ENCODE measurements at regions not wholly inside any gene's neighbourhood (a gene's known extent, or its start where the extent isn't known, plus 50 kb on each side); places are given as distances from the start of the nearest gene placed in this dataset.
"Not testable (repeated sequence)": the region's sequence is repeated elsewhere in the genome, so short reads cannot be mapped to it uniquely, and the experiment has no call there.

DNA sequence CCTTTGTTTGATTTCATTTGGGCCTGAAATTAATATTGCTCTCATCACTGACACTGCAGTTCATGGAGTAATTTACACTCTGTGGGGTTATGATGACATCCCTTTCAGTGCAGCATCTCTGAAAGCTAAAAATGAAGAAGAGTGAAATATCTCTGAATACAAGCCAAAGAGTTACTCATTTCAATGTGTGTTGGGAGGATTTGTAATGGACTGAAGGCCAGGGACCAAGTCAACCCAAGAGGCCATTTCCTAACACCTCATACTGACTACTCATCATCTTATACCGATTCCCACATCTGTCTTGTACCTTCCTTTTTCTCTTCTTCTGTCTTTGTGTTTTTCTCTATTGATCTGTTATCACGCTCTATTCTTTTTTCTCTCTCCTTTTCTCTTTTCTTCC is 374.4 kb upstream of the FRG1 start:
- DNase-seq: not testable (repeated sequence)

DNA sequence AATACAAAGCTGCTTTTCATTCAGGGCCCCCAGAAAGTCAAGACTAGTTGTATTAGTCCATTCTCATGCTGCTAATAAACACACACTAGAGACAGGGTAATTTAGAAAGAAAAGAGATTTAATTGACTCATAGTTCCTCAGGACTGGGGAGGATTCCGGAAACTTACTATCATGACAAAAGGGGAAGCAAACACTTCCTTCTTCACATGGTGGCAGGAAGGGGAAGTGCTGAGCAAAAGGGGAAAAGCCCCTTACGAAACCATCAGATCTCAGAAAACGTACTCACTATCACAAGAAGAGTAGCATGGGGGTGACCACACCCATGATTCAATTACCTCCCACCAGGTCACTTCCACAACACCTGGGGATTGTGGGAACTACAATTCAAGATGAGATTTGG is 373.8 kb upstream of the FRG1 start:
- not testable (repeated sequence) for DNase-seq

DNA sequence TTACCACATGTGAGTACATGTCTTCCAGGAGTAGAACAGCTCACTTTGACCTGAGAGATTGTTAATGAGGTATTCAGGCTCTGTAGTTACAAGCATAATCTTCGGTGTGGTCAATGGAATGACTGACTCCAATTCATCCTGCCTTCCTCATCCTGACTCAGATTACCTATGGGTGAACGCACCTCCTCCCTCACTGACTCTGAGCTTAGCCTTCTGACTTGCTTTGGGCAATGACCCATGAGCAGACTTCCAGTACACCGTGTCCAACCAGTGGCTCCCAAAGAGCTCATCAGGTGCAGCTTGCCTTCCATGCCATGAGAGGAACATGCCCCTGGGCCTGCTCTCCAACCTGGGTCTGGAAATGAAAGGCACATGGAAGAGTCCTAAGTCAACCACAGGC is 361.0 kb upstream of the FRG1 start:
- DNase-seq: not testable (repeated sequence)

DNA sequence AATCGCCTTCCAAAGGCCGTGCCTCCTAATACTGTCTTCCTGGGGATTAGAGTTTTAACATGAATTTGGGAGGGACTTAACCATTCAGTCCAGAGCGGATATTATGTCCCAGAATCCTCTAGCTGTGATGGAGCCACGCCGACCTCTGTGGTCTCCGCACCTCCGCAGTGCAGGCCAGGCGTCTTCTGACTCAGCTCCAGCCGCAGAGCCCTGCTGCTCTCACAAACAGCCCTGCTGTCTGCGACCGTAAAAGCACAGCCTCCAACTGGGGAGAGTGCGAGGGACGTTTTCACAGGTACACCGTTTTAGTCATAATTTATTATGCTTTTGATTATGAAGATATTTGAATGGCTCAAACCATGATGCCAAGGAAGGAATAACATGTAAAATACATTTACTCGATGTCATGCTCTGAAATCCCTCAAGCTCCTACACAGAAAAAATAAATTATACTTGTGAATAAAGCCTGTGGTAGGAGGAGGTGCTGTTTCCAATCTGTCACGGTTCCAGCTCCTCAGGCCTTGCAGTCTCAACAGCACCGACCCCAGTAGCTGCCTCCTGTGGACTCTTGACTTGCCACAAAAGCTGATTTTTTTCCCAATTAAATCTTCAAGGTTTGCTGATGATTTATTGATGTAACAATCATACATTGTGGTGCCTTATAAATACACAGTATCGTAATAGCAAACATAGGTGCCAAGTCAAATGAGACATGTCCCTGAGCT is 353.6 kb upstream of the FRG1 start:
- not testable (repeated sequence) for DNase-seq

DNA sequence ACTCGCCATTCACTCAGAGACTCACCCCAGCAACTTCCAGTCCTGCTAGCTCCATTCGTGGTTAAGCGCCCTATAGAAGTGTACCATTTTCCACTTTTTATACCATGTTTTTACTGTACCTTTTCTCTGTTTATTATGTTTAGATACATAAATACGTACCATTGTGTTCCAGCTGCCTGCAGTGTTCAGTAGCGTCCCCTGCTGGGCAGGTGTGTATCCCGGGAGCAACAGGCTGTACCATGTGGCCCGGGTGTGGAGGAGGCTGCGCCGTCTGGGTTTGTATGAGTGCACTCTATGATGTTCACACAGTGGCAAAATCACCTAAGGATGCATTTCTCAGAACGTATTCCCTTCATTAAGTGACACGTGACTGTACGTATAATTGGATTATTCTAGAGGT is 351.5 kb upstream of the FRG1 start:
- not testable (repeated sequence) for DNase-seq

DNA sequence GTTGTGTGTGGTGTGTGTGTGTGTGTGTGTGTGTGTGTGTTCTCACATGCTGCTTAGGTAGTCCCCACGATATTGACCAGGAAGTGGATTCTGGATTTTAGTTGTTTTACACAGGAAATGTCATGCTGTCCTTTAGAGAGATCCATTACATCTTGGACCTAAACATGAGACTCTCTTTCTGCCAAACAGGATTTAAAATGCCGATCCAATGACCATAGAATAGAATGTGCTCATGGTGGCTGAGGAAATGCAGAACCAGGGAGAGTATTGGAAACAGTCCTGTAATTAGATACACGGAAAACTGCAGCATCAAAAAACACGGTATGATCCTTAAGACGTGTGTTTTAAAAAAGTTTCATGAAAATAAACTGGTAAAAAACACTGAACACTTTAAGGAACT is 347.8 kb upstream of the FRG1 start:
- no peak for DNase-seq

DNA sequence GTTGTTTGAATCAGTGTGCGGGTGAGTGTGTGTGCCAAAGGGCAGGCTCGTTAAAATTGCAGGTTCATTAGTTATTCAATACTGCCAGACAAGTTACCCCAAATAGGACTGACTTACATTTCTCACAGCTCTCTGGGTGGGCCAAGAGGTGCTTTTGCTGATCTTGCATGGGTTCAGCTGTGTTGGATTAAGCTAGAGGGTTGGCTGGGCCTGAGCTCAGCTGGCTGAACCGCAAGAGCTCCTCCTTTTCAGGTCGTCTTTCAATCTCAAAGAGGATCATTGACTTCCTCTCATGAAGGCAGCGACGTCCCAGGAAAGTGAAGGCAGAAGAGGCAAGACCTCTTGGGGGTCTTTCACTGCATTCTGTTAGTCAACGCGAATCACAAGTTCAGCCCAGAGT is 343.3 kb upstream of the FRG1 start:
- DNase-seq: no peak

DNA sequence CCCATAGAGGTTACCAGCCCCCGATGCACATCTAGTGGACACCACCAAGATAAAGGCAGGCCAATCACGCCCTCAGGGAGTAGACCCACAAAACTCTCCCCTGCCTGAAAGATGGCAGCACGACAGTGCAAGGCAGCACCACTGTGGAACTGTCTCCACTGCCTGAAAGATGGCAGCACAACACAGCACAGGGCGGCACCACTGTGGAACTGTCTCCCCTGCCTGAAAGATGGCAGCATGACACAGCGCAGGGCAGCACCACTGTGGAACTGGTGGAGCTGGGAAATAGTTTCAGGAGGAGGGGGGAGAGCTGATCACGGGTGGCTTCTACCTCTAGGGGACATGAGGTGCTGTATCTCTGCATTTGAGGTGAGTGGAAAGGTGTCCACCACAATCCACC is 340.4 kb upstream of the FRG1 start:
- DNase-seq: no peak

DNA sequence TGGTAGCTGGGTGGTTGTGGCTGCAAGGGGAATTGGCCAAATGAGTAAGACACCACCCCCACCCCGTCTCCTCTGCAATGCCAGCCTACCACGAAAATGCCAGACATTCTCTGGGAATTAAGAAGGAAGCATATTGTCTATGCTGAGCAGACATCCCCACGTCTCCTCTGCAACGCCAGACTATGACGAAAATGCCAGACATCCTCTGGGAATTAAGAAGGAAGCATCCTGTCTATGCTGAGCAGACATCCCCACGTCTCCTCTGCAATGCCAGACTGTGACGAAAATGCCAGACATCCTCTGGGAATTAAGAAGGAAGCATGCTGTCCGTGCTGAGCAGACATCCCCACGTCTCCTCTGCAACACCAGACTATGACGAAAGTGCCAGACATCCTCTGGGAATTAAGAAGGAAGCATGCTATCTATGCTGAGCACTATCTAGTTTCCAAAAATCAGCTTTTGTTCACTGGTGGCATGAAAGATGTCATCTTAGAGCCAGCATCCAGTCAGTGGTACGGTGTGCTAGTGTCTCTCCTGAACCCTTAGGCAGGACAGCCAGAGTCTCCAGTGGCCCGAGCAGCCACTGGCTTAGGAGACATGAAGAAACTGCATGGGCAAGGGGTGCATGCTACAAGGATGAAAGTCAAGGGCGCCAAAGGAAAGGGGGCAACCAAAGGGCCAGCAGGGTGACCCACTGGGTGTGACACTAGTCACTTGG is 339.8 kb upstream of the FRG1 start:
- no peak for DNase-seq

DNA sequence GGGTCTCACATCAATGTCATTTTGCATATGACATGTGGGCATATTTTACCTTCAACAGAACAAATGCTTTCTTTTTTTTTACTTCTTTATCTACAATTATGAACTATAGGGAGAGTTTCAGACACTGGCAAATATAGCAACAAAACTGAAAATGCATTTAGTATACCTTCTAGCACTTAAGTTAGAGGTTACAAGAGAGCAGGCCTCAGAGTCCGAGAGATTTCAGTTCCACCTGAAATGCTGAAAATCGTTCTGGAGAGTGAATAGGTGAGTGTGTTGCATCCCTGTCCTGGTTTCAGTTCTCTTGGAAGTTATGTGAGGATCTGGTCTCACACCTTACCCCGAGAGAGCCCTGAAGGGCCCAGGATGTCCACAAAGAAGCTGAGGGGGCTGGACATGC is 337.8 kb upstream of the FRG1 start:
- not testable (repeated sequence) for DNase-seq

DNA sequence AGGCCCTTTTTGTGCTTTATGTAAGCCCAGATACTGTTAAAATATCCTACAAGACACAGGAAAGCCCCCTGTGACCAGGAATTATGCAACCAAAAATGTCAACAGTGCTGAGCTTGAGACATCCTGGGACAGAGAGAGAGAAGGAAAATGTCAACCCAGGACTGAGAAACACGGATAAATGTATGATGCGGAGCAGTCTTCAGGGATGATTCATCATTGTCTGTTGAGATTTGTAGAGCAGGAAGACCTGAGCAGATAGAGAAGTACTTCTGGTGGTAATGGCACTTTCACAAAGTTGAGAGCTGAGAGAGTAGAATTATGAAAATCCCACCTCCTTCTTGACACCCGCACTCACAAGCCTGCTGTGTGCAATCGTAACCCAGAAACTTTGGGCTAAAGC is 330.1 kb upstream of the FRG1 start:
- not testable (repeated sequence) for DNase-seq

DNA sequence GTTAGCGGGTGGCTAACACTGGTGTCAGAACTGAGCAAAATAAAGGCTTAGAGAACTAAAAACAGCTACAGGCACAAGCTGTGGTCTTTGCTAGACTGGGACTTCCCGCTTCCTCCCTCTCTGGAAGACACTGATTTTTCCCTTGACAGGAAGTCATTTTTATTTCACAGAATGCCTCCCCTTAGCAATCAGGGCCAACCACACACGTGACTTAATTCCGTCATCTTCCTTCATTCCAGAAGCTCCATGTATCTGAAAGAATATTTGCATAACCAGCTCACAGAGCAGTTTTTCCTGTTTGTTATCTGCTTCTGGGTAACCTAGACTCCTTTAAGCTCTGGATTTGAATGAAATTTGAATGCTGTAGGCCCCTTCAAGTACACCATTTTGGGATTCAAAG is 327.5 kb upstream of the FRG1 start:
- no peak for DNase-seq

DNA sequence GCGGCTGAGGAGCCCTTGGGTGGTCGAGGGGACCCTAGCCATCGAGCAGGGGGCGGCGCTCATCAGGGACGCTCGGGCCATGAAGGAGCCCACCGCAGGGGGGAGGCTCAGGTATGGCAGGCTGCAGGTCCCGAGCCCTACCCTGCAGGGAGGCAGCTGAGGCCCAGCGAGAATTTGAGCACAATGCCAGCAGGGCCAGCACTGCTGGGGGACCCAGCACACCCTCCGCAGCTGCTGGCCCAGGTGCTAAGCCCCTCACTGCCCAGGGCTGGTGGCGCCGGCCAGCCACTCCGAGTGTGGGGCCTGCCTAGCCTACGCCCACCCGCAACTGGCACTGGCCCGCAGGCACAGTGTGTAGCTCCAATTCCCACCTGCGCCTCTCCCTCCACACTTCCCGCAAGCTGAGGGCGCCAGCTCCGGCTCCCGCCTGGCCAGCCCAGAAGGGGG is 325.4 kb upstream of the FRG1 start:
- DNase-seq: no peak

DNA sequence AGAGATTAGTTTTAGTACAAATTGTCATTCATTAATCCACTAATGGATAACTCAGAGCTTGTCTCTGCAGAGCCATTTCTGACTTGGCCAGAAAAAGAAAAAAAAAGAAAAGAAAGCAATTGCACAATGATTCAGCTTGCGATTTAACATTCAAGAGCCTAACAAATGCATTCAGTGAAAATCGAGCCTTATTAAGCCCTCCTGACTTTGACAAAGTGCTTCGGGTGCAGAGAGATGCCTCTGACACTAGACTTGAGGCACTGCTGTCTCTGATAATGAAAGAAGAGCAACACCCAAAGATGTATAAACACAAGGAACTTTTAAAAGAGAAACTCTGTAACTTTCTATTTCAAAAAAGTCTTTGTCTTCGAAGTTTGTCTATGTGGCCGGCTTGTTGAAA is 322.9 kb upstream of the FRG1 start:
- DNase-seq: not testable (repeated sequence)

DNA sequence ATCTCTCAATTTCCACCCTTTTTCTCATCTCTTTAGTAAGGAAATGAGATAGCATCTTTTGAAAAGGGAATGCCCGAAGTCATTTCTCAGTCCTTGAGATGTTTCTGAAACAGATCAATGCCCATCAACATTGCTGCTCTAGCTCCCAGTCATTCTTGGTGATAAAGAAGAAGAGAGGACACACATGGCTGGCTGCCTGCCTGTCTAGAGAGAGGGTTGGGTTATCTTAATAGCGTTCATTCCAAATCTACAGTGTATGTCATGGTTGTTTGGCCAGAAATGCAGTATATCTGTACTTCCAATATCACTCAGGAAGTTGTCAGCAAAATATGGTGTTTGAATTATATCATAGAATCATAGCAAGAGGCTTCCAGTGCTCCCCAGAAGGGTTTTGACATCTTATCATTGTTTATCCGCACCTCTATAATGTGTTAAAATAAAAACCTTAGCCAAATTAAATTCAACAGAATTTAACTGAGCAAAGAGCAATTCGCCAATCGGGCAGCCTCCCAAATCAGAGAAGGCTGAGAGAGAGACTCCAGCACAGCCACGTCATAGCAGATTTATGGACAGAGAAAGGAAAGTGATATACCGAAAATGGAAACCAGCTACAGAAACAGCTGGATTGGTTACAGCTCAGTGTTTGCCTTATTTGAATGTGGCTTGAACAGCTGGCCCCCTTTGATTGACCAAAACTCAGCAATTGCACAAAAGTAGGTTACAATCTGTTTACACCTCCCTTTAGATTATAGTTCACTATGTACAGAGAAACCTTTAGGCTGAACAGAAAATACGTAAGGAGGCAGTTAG is 321.0 kb upstream of the FRG1 start:
- not testable (repeated sequence) for DNase-seq

DNA sequence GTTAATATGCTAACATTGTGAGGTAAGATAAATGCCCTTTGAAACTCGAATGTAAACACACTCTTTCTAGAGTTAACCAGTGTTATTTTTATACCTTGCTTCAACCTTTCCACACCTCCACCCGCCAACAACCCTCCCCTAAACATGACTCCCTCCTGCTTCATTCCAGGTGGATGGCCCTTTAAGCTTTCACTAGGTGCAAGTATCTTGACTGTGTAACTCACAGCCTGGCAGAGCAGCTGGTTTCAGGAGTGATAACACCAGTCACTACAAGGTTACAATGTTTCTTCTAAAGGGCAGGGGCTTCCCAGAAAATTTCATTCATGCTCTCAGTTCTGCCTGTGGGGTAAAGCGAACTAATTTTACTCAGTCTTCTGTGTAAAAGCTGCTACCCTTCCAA is 318.1 kb upstream of the FRG1 start:
- DNase-seq: not testable (repeated sequence)

DNA sequence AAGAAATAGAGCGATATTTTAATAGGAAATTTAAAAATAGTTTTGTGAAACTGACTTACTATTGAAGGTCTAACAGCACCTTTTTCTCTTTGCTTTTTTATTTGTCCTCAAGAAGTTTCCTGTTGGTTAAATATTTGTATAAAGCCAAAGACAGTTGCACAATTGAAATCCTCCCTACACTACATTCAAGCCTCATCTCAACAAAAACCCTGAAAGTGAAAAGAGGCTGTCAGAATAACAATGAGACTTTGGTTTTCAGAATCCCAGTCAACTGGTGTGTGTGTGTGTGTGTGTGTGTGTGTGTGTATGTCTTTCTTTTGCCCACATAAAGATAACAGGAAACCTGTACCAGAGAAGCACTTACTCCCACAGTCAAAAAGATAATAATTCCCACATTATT is 313.6 kb upstream of the FRG1 start:
- DNase-seq: not testable (repeated sequence)

DNA sequence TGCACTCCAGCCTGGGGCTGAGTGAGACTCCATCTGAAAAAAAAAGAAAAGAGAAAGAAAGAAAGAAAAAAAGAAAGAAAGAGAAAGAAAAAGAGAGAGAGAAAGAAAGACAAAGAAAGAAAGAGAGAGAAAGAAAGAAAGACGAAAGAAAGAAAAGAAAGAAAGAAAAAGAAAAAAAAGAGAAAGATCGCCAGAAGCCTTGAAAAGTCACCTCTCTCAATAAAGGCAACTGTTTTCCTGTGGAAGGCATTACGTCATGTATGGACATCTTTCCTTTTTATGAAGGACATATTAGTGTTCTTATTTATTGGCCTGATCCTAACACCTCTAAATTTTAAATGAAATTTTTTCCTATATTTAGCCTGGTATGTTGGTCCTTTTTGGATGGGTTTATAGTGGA is 310.9 kb upstream of the FRG1 start:
- DNase-seq: not testable (repeated sequence)

DNA sequence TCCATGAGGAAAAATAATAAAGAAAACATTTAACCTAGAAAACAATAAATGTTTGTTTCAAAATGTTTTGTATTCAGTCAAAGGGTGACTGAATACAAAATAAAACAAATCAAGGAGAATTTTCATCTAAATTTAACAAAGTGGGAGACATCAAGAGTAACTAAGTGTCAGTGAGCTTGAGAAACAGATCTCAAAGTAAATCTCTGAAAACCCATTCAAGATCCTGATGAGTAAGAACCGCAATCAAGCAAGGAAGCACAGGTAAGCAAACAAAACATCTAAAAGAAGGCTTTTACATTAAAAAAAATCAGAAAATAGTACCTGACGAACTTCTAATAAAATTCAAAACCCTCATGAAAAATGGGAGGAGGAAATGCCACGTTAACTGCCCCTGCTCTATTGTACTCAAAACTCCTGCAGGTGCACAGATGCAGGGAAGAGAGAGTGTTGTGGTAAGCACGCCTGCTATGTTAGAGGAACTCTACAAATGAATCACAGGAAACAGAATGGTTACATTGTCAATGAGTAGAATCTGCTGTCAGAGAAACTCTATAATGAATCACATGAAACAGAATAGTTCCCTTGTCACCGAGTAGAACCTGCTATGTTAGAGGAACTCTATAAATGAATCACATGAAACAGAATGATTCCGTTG is 309.6 kb upstream of the FRG1 start:
- not testable (repeated sequence) for DNase-seq

DNA sequence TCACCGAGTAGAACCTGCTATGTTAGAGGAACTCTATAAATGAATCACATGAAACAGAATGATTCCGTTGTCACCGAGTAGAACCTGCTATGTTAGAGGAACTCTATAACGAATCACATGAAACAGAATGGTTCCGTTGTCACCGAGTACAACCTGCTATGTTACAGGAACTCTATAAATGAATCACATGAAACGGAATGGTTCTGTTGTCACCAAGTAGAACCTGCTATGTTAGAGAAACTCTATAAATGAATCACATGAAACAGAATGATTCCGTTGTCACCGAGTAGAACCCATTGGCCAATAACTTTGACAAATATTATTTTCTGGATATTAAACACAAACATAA is 309.1 kb upstream of the FRG1 start:
- DNase-seq: not testable (repeated sequence)

DNA sequence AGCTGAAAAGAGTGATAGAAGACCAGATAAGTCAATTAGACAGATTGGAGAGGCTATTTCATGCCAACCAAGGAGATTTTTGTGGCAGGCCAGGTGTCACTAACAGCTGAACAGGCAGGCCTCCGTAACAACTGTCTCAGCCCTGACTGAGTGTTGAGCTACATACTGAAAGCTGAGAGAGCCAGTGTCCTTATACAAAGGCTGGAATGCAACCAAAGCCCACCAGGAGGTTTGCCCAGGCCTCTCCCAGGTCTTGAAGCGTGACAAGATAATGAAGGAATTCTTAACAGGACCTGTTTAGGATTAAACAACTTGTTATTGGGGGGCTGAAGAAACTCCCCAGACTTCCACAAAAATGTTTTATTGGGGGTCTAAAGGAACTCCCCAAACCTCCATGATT is 290.2 kb upstream of the FRG1 start:
- DNase-seq: not testable (repeated sequence)

DNA sequence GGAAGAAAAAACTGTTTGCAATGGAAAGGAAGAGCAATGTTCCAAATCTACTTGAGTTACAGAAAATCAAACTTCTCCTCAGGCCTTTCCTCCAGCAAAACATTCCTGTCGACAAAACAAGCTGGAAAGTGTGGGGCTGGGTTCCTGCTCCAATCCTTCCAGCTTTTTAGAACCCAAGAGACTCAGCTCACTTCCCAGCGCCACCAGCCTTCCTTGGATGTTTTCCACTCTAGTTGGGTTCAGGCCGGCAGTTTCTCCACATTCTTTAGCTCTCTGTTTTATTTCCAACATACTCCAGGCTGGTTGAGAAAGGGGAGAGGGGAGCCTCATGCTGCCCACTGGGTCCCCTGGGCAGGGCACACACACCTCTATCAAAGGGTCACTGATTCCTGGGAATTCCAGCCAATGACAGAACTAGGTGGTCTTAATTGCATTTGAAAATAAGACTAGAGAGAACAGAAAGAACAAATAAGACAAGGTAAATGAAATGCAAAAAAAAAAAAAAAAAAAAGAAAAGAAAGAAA is 287.5 kb upstream of the FRG1 start:
- DNase-seq: not testable (repeated sequence)

DNA sequence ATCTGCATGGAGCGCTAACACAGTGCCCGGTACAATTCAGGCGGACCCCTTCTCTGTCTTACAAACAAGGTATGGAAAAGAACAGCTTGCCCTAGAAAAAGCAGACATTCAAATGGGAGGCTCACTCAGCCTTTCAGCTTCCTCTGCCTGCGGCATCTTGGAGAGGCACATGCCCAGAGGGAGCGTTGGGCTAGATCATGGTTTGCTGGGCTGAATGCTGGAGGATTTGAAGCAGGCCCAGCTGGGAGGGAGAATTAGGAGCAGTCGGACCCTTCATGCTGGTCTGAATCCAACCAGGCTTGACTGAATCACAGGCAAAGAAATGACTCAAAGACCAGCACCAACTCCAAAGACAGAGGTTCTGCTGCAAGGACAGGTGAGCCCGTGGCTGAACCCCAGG is 286.7 kb upstream of the FRG1 start:
- not testable (repeated sequence) for DNase-seq

All from stimulated activated CD4-positive, alpha-beta T cell treated with anti-CD3 and anti-CD28 coated beads, Interleukin-4, amount 100 ng/mL, for 24 hours (primary cell).